GM23338 (cell line): ENCODE measurements at regions not wholly inside any gene's neighbourhood (a gene's known extent, or its start where the extent isn't known, plus 50 kb on each side); places are given as distances from the start of the nearest gene placed in this dataset.

Source experiments
- ATAC-seq: fragments of 200-7000 bp; cut with Tn5 transposase; 3 replicates; pipeline ENCODE4 v1.9.1; 2020
- DNase-seq: peaks from one replicate; pipeline ENCODE4 v3.0.0-alpha.2; 2015; ENCODE audit warnings: low spot score
- H2AFZ ChIP-seq: fragments of 200-600 bp; sonication (generic); 2 replicates; pipeline ENCODE4 v1.8.0; 2016; ENCODE audit warnings: antibody characterized with exemption, mild to moderate bottlenecking, moderate library complexity
- H3F3A ChIP-seq: fragments of 200-600 bp; sonication (generic); replicated peaks from 2 replicates; pipeline ENCODE4 v1.8.0; 2017; ENCODE audit warnings: antibody characterized with exemption, mixed run types, low read depth
- H3K27ac ChIP-seq: fragments of 200-600 bp; sonication (generic); 2 replicates; pipeline ENCODE4 v1.6.1; 2016; ENCODE audit warnings: low read depth
- H3K27me3 ChIP-seq: fragments of 200-600 bp; sonication (generic); 2 replicates; pipeline ENCODE4 v1.8.0; 2016; ENCODE audit warnings: mild to moderate bottlenecking, mixed run types, moderate library complexity; ENCODE audit not compliant: insufficient read depth
- H3K36me3 ChIP-seq: fragments of 200-600 bp; sonication (generic); 2 replicates; pipeline ENCODE4 v1.8.0; 2016; ENCODE audit warnings: mild to moderate bottlenecking; ENCODE audit not compliant: insufficient read depth
- H3K4me1 ChIP-seq: fragments of 200-600 bp; sonication (generic); 2 replicates; pipeline ENCODE4 v1.8.0; 2016; ENCODE audit warnings: mild to moderate bottlenecking, moderate library complexity; ENCODE audit not compliant: insufficient read depth
- H3K4me2 ChIP-seq: fragments of 200-600 bp; sonication (generic); 2 replicates; pipeline ENCODE4 v1.7.1; 2017; ENCODE audit warnings: mixed run types
- H3K4me3 ChIP-seq: fragments of 200-600 bp; sonication (generic); 2 replicates; pipeline ENCODE4 v1.6.1; 2016; ENCODE audit warnings: mixed run types
- H3K79me2 ChIP-seq: fragments of 200-600 bp; sonication (generic); replicated peaks from 2 replicates; pipeline ENCODE4 v1.8.0; 2017; ENCODE audit warnings: mild to moderate bottlenecking; ENCODE audit not compliant: insufficient read depth
- H3K9me2 ChIP-seq: fragments of 200-600 bp; sonication (generic); 2 replicates; pipeline ENCODE4 v1.8.0; 2017; ENCODE audit not compliant: insufficient read depth
- H4K20me1 ChIP-seq: fragments of 200-600 bp; sonication (generic); replicated peaks from 2 replicates; pipeline ENCODE4 v1.8.0; 2017; ENCODE audit warnings: mild to moderate bottlenecking; ENCODE audit not compliant: insufficient read depth
- H3K27ac Mint-ChIP-seq: 2 replicates; pipeline ENCODE4 v1.8.0; 2020; ENCODE audit warnings: inconsistent platforms, mild to moderate bottlenecking, moderate library complexity, mixed read lengths
- H3K27me3 Mint-ChIP-seq: 3 replicates; pipeline ENCODE4 v1.8.0; 2022; ENCODE audit warnings: low read depth, mild to moderate bottlenecking, moderate library complexity, mixed read lengths, inconsistent platforms; ENCODE audit not compliant: insufficient read depth, poor library complexity
- H3K36me3 Mint-ChIP-seq: 3 replicates; pipeline ENCODE4 v1.8.0; 2021; ENCODE audit warnings: low read depth, mild to moderate bottlenecking, inconsistent platforms, moderate library complexity, mixed read lengths
- H3K4me1 Mint-ChIP-seq: 3 replicates; pipeline ENCODE4 v1.8.0; 2020; ENCODE audit warnings: mild to moderate bottlenecking, inconsistent platforms, mixed read lengths
- H3K4me3 Mint-ChIP-seq: 3 replicates; pipeline ENCODE4 v1.8.0; 2021; ENCODE audit warnings: moderate library complexity, mild to moderate bottlenecking, inconsistent platforms, mixed read lengths
- H3K9me3 Mint-ChIP-seq: 3 replicates; pipeline ENCODE4 v1.8.0; 2020; ENCODE audit warnings: moderate library complexity, mild to moderate bottlenecking, inconsistent platforms, mixed read lengths
- CREB1 ChIP-seq: fragments of 250-450 bp; sonication (Bioruptor Pico); IDR thresholded peaks from 2 replicates; pipeline ENCODE4 v1.5.0; 2020; ENCODE audit warnings: low read depth, mild to moderate bottlenecking, moderate library complexity
- EZH2 ChIP-seq: fragments of 200-600 bp; sonication (generic); IDR thresholded peaks from one replicate; pipeline ENCODE4 v1.8.0; 2017; ENCODE audit warnings: antibody characterized with exemption, mild to moderate bottlenecking, low read depth; ENCODE audit not compliant: unreplicated experiment
- EZH2phosphoT487 ChIP-seq: fragments of 200-600 bp; sonication (generic); IDR thresholded peaks from one replicate; pipeline ENCODE4 v1.8.1; 2018; ENCODE audit warnings: antibody characterized with exemption; ENCODE audit not compliant: unreplicated experiment
- JUNB ChIP-seq: IDR thresholded peaks from one replicate; pipeline ENCODE4 v1.6.1; 2016; ENCODE audit warnings: antibody characterized with exemption; ENCODE audit not compliant: unreplicated experiment
- NANOG ChIP-seq: IDR thresholded peaks from 2 replicates; pipeline ENCODE4 v1.6.1; 2016; ENCODE audit warnings: antibody characterized with exemption, borderline replicate concordance
- POLR2AphosphoS5 ChIP-seq: IDR thresholded peaks from 2 replicates; pipeline ENCODE4 v1.6.1; 2016; ENCODE audit warnings: antibody characterized with exemption, low read depth
- STAT1 ChIP-seq: IDR thresholded peaks from one replicate; pipeline ENCODE4 v1.6.1; 2016; ENCODE audit warnings: antibody characterized with exemption; ENCODE audit not compliant: unreplicated experiment
- ZNF114 ChIP-seq: fragments of 250-450 bp; sonication (Bioruptor Pico); IDR thresholded peaks from 2 replicates; pipeline ENCODE4 v1.5.0; 2020; ENCODE audit warnings: mild to moderate bottlenecking, moderate library complexity
- ZNF331 ChIP-seq: fragments of 250-450 bp; sonication (Bioruptor Pico); IDR thresholded peaks from 2 replicates; pipeline ENCODE4 v1.5.0; 2020; ENCODE audit warnings: low read depth, mild to moderate bottlenecking, moderate library complexity
- TF ChIP-seq, protein P1 (sequence below): IDR thresholded peaks from 2 replicates; pipeline ENCODE4 v1.6.1; 2016; ENCODE audit warnings: antibody characterized with exemption
- TF ChIP-seq, protein P2 (sequence below): fragments of 250-450 bp; sonication (Bioruptor Pico); IDR thresholded peaks from 2 replicates; pipeline ENCODE4 v1.5.0; 2020; ENCODE audit warnings: mild to moderate bottlenecking, moderate library complexity
- TF ChIP-seq, protein P3 (sequence below), 2 experiments: fragments of 200-600 bp in 1 of 2; sonication (generic) in 1 of 2; conservative IDR thresholded peaks; 2 replicates each; pipeline versions ENCODE4 v1.5.1 to v1.6.1; 2016 to 2017; ENCODE audit warnings: antibody characterized with exemption in 2 of 2, low read depth in 2 of 2, mild to moderate bottlenecking in 2 of 2, moderate library complexity in 1 of 2
- TF ChIP-seq, protein P4 (sequence below): IDR thresholded peaks from one replicate; pipeline ENCODE4 v1.6.1; 2018; ENCODE audit warnings: antibody characterized with exemption; ENCODE audit not compliant: unreplicated experiment

DNA sequence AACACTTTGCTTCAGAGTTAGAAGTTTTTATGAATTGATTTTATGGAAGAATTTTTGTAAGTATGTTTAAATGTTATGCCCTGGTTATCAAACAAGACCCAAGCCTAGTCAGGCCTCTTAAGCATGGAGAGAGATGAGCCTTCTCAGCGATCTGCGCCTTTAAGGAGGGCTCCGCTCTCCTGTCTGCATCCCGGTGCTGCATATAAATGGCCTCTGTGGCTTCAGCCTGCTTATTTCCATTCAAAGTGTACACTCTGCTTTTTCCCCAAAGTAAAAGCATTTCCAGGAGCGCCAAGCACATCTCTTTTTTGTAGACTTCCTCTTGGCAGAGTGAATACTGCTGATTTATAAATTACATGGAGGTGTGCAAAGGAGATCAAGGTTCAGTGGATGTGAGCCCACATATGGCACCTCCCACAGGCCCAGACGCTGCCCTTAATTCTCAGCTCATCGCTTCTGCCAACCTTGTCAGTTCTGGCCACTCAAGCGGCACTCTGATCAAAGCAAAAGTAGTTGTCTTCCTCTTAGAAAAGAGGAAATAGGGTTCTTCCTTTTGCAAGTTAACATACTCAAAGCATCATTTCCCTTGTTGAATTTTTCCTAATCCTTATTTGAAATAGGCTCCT, 70.0 kb upstream of the SFMBT2 start:
- Mint-ChIP-seq H3K9me3 (no peaks in the 10 kb centered on the region), H3K4me1 (peaks cover 33% of the 10 kb centered on the region), H3K4me3 (no peak overlapping the region), H3K36me3 (no peaks in the 10 kb centered on the region), H3K27me3 (peaks cover 7% of the 10 kb centered on the region), H3K27ac (no peak overlapping the region)
- H3K27ac ChIP-seq, result no peak overlapping the region
- no peak for TF ChIP-seq CREB1 (CRISPR knock-in tag)
- TF ChIP-seq ZNF331, result no peak
- TF ChIP-seq ZNF114 (CRISPR knock-in tag), result no peak
- no peak for TF ChIP-seq JUNB
- TF ChIP-seq, protein P1, sequence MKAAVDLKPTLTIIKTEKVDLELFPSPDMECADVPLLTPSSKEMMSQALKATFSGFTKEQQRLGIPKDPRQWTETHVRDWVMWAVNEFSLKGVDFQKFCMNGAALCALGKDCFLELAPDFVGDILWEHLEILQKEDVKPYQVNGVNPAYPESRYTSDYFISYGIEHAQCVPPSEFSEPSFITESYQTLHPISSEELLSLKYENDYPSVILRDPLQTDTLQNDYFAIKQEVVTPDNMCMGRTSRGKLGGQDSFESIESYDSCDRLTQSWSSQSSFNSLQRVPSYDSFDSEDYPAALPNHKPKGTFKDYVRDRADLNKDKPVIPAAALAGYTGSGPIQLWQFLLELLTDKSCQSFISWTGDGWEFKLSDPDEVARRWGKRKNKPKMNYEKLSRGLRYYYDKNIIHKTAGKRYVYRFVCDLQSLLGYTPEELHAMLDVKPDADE, result no peak
- TF ChIP-seq NANOG, result no peak
- no peak for TF ChIP-seq EZH2phosphoT487
- TF ChIP-seq STAT1, result no peak
- TF ChIP-seq, protein P2, sequence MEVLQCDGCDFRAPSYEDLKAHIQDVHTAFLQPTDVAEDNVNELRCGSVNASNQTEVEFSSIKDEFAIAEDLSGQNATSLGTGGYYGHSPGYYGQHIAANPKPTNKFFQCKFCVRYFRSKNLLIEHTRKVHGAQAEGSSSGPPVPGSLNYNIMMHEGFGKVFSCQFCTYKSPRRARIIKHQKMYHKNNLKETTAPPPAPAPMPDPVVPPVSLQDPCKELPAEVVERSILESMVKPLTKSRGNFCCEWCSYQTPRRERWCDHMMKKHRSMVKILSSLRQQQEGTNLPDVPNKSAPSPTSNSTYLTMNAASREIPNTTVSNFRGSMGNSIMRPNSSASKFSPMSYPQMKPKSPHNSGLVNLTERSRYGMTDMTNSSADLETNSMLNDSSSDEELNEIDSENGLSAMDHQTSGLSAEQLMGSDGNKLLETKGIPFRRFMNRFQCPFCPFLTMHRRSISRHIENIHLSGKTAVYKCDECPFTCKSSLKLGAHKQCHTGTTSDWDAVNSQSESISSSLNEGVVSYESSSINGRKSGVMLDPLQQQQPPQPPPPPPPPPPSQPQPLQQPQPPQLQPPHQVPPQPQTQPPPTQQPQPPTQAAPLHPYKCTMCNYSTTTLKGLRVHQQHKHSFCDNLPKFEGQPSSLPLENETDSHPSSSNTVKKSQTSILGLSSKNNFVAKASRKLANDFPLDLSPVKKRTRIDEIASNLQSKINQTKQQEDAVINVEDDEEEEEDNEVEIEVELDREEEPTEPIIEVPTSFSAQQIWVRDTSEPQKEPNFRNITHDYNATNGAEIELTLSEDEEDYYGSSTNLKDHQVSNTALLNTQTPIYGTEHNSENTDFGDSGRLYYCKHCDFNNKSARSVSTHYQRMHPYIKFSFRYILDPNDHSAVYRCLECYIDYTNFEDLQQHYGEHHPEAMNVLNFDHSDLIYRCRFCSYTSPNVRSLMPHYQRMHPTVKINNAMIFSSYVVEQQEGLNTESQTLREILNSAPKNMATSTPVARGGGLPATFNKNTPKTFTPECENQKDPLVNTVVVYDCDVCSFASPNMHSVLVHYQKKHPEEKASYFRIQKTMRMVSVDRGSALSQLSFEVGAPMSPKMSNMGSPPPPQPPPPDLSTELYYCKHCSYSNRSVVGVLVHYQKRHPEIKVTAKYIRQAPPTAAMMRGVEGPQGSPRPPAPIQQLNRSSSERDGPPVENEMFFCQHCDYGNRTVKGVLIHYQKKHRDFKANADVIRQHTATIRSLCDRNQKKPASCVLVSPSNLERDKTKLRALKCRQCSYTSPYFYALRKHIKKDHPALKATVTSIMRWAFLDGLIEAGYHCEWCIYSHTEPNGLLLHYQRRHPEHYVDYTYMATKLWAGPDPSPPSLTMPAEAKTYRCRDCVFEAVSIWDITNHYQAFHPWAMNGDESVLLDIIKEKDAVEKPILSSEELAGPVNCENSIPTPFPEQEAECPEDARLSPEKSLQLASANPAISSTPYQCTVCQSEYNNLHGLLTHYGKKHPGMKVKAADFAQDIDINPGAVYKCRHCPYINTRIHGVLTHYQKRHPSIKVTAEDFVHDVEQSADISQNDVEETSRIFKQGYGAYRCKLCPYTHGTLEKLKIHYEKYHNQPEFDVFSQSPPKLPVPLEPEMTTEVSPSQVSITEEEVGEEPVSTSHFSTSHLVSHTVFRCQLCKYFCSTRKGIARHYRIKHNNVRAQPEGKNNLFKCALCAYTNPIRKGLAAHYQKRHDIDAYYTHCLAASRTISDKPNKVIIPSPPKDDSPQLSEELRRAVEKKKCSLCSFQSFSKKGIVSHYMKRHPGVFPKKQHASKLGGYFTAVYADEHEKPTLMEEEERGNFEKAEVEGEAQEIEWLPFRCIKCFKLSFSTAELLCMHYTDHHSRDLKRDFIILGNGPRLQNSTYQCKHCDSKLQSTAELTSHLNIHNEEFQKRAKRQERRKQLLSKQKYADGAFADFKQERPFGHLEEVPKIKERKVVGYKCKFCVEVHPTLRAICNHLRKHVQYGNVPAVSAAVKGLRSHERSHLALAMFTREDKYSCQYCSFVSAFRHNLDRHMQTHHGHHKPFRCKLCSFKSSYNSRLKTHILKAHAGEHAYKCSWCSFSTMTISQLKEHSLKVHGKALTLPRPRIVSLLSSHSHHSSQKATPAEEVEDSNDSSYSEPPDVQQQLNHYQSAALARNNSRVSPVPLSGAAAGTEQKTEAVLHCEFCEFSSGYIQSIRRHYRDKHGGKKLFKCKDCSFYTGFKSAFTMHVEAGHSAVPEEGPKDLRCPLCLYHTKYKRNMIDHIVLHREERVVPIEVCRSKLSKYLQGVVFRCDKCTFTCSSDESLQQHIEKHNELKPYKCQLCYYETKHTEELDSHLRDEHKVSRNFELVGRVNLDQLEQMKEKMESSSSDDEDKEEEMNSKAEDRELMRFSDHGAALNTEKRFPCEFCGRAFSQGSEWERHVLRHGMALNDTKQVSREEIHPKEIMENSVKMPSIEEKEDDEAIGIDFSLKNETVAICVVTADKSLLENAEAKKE (CRISPR knock-in tag), result no peak
- TF ChIP-seq, protein P3, sequence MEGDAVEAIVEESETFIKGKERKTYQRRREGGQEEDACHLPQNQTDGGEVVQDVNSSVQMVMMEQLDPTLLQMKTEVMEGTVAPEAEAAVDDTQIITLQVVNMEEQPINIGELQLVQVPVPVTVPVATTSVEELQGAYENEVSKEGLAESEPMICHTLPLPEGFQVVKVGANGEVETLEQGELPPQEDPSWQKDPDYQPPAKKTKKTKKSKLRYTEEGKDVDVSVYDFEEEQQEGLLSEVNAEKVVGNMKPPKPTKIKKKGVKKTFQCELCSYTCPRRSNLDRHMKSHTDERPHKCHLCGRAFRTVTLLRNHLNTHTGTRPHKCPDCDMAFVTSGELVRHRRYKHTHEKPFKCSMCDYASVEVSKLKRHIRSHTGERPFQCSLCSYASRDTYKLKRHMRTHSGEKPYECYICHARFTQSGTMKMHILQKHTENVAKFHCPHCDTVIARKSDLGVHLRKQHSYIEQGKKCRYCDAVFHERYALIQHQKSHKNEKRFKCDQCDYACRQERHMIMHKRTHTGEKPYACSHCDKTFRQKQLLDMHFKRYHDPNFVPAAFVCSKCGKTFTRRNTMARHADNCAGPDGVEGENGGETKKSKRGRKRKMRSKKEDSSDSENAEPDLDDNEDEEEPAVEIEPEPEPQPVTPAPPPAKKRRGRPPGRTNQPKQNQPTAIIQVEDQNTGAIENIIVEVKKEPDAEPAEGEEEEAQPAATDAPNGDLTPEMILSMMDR (conservative IDR thresholded peaks at IDR 0.05; ENCODE audit: low read depth in 2 of 2), result no peak
- TF ChIP-seq EZH2, result no peak
- TF ChIP-seq, protein P4, sequence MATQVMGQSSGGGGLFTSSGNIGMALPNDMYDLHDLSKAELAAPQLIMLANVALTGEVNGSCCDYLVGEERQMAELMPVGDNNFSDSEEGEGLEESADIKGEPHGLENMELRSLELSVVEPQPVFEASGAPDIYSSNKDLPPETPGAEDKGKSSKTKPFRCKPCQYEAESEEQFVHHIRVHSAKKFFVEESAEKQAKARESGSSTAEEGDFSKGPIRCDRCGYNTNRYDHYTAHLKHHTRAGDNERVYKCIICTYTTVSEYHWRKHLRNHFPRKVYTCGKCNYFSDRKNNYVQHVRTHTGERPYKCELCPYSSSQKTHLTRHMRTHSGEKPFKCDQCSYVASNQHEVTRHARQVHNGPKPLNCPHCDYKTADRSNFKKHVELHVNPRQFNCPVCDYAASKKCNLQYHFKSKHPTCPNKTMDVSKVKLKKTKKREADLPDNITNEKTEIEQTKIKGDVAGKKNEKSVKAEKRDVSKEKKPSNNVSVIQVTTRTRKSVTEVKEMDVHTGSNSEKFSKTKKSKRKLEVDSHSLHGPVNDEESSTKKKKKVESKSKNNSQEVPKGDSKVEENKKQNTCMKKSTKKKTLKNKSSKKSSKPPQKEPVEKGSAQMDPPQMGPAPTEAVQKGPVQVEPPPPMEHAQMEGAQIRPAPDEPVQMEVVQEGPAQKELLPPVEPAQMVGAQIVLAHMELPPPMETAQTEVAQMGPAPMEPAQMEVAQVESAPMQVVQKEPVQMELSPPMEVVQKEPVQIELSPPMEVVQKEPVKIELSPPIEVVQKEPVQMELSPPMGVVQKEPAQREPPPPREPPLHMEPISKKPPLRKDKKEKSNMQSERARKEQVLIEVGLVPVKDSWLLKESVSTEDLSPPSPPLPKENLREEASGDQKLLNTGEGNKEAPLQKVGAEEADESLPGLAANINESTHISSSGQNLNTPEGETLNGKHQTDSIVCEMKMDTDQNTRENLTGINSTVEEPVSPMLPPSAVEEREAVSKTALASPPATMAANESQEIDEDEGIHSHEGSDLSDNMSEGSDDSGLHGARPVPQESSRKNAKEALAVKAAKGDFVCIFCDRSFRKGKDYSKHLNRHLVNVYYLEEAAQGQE, result no peak
- no peak for TF ChIP-seq POLR2AphosphoS5
- H3K4me3 ChIP-seq, result no peak overlapping the region
- H3K4me2 ChIP-seq, result no peak overlapping the region
- peaks cover 9% of the 10 kb centered on the region for H3K4me1 ChIP-seq
- DNase-seq (no peak), ATAC-seq (peak; percentile 36; the same call in 2 of the 3 replicates)
- no peaks in the 10 kb centered on the region for H3K27me3 ChIP-seq
- no peaks in the 10 kb centered on the region for H3K9me2 ChIP-seq
- H3K36me3 ChIP-seq, result no peaks in the 10 kb centered on the region
- H2AFZ ChIP-seq, result peak overlapping the region; percentile 70; the same call in 1 of the 2 replicates
- no peaks in the 10 kb centered on the region for H3K79me2 ChIP-seq
- no peaks in the 10 kb centered on the region for H4K20me1 ChIP-seq
- H3F3A ChIP-seq, result no peaks in the 10 kb centered on the region
